OCI-LY3 (cell line): ENCODE measurements at regions not wholly inside any gene's neighbourhood (a gene's known extent, or its start where the extent isn't known, plus 50 kb on each side); places are given as distances from the start of the nearest gene placed in this dataset.

Experiments
- CTCF ChIP-seq: fragments of 200-600, 300-600 bp; sonication (generic); IDR thresholded peaks from 2 replicates; pipeline ENCODE4 v1.5.1; 2014; ENCODE audit warnings: antibody characterized with exemption, low read length, low read depth
- EZH2phosphoT487 ChIP-seq: fragments of 200-600 bp; shearing (Covaris generic); IDR thresholded peaks from 2 replicates; pipeline ENCODE4 v1.6.1; 2018; ENCODE audit warnings: antibody characterized with exemption, mixed run types, low read depth

- TF ChIP-seq CTCF (no peak), EZH2phosphoT487 (no peak)
Measured at GRCh38 chr14:71273366-71273765, 366.1 kb downstream of the PCNX1 start.
